Mesodermal cell (in vitro differentiated cells): ENCODE measurements at regions not wholly inside any gene's neighbourhood (a gene's known extent, or its start where the extent isn't known, plus 50 kb on each side); places are given as distances from the start of the nearest gene placed in this dataset.

ENCODE experiments used
- H3K27ac ChIP-seq: 2 replicates; pipeline ENCODE4 v1.7.0; 2013; ENCODE audit warnings: mild to moderate bottlenecking, low read depth, low read length, moderate library complexity; ENCODE audit not compliant: severe bottlenecking
- H3K36me3 ChIP-seq: 2 replicates; pipeline ENCODE4 v1.7.1; 2013; ENCODE audit warnings: mild to moderate bottlenecking, low read length, moderate library complexity; ENCODE audit not compliant: control insufficient read depth, insufficient read depth
- H3K4me1 ChIP-seq: one replicate; pipeline ENCODE4 v1.7.1; 2013; ENCODE audit warnings: mild to moderate bottlenecking, low read length; ENCODE audit not compliant: insufficient read depth, control insufficient read depth, poor library complexity, severe bottlenecking
- H3K4me3 ChIP-seq: 2 replicates; pipeline ENCODE4 v1.7.0; 2013; ENCODE audit warnings: low read length, control low read depth, mild to moderate bottlenecking; ENCODE audit not compliant: insufficient read depth, poor library complexity, severe bottlenecking; ENCODE audit errors: extremely low read depth
- H3K9me3 ChIP-seq: 2 replicates; pipeline ENCODE4 v1.7.1; 2013; ENCODE audit warnings: mild to moderate bottlenecking, low read length, moderate library complexity; ENCODE audit not compliant: control insufficient read depth
- WGBS, 2 experiments: methylation state at CpG; one replicate each; pipeline ENCODE4 v1.1.5; 2013; ENCODE audit warnings: missing lambda C conversion rate in 2 of 2; ENCODE audit not compliant: insufficient coverage in 2 of 2; 5-methylcytosine and 5-hydroxymethylcytosine counted together

DNA sequence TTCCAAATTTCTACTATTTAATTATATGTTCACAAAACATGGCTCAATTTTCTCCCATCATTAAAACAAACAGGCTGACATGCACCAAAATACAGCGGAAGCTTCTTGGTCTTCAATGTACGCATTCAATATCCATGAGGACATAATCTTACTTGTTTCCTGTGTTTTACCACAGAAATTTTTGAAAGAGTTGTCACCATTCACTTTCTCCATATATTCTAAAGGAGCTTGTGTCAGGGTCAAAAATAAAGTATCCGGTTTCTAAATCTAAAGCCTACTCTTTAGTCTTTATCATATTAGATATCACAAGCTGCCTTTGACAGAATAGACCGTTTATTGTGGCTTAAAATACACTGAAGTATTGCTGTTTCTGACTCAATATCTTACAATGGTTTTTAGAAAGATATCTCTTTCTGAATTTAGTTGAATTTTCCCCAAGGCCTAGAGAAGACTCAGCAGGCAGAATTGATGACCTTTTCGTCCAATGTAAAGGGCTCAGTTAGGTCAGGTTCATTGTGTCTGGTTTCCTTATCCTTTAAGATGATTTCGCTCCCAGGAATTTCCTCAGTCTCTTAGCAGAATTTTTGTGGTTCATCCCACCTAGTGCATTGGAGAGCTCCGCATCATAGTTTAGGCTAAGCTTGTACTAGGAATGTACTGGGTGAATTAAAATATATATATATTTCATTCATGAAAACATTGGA lies 717.2 kb downstream of the NCAM2 start:
- H3K27ac ChIP-seq, result peak overlapping the region; percentile 63
- H3K9me3 ChIP-seq, result no peaks in the 10 kb centered on the region
- peaks cover 18% of the 10 kb centered on the region for H3K4me1 ChIP-seq
- WGBS, 2 experiments, result 71 to 93% methylated on average over 1 to 4 of the region's 7 CpGs
- H3K36me3 ChIP-seq, result no peaks in the 10 kb centered on the region
- no peak overlapping the region for H3K4me3 ChIP-seq

DNA sequence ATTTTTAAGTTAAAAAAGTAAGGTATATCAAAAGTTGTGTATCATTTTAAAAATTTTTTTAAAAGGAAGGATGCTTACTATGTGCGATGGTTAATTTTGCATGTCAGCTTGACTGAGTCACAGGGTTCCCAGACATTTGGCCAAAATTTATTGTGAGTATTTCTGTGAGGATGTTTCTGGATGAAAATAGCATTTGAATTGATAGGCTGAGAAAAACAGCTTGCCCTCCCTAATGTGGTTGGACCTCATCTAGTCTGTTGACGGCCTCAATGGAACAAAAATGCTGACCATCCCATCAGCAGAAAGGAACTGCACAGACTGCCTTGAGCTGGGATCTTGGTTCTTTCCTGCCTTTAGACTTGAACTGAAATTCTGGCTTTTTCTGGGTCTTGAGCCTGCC lies 724.5 kb downstream of the NCAM2 start:
- H3K4me3 ChIP-seq, result no peak overlapping the region
- H3K36me3 ChIP-seq, result no peaks in the 10 kb centered on the region
- no peaks in the 10 kb centered on the region for H3K9me3 ChIP-seq
- H3K4me1 ChIP-seq, result no peaks in the 10 kb centered on the region
- no peak overlapping the region for H3K27ac ChIP-seq
- WGBS, 2 experiments, result 89 to 95% methylated on average over 2 of the region's 2 CpGs

DNA sequence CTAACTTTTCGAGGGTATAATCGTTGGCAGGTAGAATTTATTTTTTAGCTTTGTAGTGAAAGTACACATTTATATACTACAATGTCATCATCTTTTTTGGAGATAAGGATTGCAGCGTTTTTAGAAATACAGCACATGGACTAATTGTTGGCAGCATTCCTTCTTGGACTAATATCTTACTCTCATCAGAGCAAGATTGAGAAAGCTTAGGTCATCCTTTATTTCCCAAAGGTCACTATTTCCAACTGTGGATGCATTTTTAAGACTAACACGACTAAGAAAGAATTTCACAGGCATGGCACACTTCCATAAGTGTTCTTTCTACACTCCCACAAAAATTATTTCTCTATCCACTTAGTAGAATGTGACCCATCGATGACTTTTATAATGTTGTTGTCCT lies 732.3 kb downstream of the NCAM2 start:
- Histone ChIP-seq H3K27ac (no peak overlapping the region), H3K9me3 (no peaks in the 10 kb centered on the region), H3K4me3 (no peak overlapping the region), H3K36me3 (no peaks in the 10 kb centered on the region), H3K4me1 (no peaks in the 10 kb centered on the region)
- WGBS, 2 experiments, result 75 to 100% methylated on average over 1 of the region's 5 CpGs

DNA sequence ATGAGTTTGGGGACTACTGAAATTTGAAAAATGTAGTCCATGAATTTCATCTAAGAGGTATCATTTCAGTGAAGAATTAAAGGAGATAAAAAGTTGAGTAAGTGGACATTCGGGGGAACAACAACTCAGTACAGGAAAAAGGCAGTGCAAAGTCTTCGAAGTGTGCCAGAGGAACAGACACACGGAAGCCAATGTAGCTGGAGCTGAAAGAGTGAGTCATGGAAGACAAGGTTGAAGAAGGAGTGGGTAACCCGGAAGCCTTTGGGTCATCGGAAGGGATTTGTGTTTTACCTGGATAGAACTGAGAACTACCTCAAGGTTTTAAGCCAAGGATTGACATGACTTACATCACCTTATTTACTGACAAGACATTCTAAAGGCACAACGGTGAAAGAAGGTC lies 733.4 kb downstream of the NCAM2 start:
- Histone ChIP-seq H3K9me3 (no peaks in the 10 kb centered on the region), H3K36me3 (no peaks in the 10 kb centered on the region), H3K4me3 (no peak overlapping the region), H3K4me1 (no peaks in the 10 kb centered on the region), H3K27ac (no peak overlapping the region)
- 91 to 93% methylated on average over 5 to 6 of the region's 6 CpGs for WGBS, 2 experiments

DNA sequence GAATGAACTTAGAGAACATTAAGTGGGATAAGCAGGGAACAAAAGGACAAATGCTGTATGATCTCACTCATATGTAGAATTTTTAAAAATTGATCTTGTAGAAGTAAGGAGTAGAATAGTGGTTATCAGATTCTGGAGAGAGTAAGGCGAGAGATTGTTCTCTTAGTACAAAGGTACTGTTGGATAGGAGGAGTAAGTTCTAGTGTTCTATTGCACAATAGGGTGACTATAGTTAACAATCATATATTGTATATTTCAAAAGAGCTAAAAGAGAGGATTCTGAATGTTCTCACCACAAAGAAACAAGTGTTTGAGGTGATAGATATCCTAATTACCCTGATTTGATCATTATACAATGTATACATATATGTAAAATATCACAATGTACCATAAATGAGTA lies 735.9 kb downstream of the NCAM2 start:
- no peak overlapping the region for H3K4me3 ChIP-seq
- no peaks in the 10 kb centered on the region for H3K36me3 ChIP-seq
- H3K4me1 ChIP-seq, result no peaks in the 10 kb centered on the region
- WGBS, 2 experiments, result no CpG with 5 or more reads among the region's 1 CpG
- H3K9me3 ChIP-seq, result no peaks in the 10 kb centered on the region
- H3K27ac ChIP-seq, result no peak overlapping the region

DNA sequence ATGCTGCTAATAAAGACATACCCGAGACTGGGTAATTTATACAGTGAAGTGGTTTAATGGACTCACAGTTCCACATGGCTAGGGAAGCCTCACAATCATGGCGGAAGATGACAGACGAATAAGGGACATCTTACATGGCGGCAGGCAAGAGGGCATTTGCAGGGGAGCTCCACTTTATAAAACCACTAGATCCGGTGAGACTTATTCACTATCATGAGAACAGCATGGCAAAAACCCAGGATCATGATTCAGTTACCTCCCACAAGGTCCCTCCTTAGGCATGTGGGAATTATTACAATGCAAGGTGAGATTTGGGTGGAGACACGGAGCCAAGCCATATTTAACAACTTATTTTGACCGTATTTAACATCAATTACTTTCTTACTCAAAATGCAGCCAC lies 739.0 kb downstream of the NCAM2 start:
- 72 to 80% methylated on average over 4 of the region's 7 CpGs for WGBS, 2 experiments

DNA sequence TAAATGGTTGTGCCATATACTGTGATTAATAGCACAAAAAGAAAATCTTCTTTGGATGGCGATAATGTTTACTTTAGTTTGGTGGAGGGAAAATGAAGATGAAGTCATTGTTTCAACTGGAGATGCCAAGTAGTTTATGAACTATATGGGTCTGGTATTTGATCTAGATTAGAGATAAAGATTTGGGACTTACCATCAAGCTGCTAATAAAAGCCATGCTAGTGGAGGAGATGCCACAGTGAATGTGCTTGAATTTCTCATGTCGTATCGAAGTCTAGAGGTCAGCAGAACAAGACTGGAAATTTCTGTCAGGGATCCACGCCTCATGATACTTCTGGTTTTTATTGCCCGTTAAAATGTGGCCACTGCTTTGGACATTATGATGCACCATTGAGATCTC lies 742.0 kb downstream of the NCAM2 start:
- no peak overlapping the region for H3K27ac ChIP-seq
- no peak overlapping the region for H3K4me3 ChIP-seq
- H3K4me1 ChIP-seq, result no peaks in the 10 kb centered on the region
- H3K36me3 ChIP-seq, result no peaks in the 10 kb centered on the region
- WGBS, 2 experiments, result 78 to 100% methylated on average over 2 to 5 of the region's 5 CpGs
- H3K9me3 ChIP-seq, result no peaks in the 10 kb centered on the region

More for the DNA sequence above, 739.0 kb downstream of the NCAM2 start:
- H3K27ac ChIP-seq, result no peak overlapping the region
- no peaks in the 10 kb centered on the region for H3K36me3 ChIP-seq
- H3K4me3 ChIP-seq, result no peak overlapping the region
- no peaks in the 10 kb centered on the region for H3K9me3 ChIP-seq
- H3K4me1 ChIP-seq, result no peaks in the 10 kb centered on the region

DNA sequence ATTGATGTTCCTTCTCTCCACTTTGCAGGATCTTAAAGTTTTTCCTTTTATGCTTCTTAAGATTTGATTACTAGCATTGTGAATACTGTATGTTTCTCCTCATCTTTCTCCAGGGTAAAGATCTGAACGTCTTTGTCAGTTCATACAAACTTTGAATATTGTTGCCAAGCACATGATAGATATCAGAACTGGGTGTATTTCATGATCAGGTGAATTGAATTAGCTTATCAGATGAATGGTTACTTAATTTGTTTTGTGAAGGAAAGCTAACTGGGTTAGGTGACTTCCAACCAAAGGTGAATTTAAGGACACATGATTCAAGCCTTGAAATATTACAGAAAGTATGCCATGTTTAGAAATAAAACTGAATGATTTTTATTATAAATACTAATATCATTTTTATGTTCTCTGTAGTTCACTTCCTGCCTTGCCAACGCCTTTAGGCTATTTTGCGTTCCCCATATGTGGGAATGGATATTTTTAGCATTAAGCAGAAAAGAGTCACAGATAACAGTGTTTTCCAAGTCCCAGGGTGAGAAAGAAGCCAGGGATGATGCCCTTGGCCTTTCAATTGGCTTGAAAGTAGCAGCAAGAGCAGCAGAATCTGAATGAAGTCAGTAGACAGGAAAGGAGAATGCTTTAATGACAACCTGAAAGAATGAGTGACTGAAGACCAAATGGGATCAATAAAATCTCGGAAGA lies 752.1 kb downstream of the NCAM2 start:
- H3K4me1 ChIP-seq, result no peaks in the 10 kb centered on the region
- H3K36me3 ChIP-seq, result no peaks in the 10 kb centered on the region
- no peak overlapping the region for H3K4me3 ChIP-seq
- H3K9me3 ChIP-seq, result no peaks in the 10 kb centered on the region
- WGBS, 2 experiments, result 67% methylated on average over 1 of the region's 4 CpGs; no CpG with 5 or more reads in 1 of the 2 experiments
- no peak overlapping the region for H3K27ac ChIP-seq

DNA sequence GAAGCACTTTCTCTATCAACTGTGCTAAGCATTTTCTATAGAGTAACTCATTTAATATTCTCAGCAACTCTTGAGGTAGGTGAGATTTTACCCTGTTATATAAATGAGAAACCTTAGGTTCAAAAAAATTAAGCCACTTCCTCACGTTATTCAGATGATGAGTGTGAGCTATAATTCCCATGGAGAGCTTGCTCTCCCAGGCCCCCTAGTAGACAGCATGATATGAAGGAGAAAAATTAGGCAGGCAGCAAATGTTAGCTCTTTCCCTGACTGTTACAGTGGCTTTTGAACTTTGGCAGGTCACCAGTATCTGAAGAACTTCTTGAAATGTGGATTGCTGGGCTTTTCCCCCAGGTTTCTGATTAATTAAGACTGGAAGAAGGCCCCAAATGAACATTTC lies 753.1 kb downstream of the NCAM2 start:
- Histone ChIP-seq H3K4me1 (no peaks in the 10 kb centered on the region), H3K4me3 (no peak overlapping the region), H3K27ac (no peak overlapping the region), H3K9me3 (no peaks in the 10 kb centered on the region), H3K36me3 (no peaks in the 10 kb centered on the region)
- WGBS, 2 experiments, result no CpG with 5 or more reads among the region's 1 CpG

DNA sequence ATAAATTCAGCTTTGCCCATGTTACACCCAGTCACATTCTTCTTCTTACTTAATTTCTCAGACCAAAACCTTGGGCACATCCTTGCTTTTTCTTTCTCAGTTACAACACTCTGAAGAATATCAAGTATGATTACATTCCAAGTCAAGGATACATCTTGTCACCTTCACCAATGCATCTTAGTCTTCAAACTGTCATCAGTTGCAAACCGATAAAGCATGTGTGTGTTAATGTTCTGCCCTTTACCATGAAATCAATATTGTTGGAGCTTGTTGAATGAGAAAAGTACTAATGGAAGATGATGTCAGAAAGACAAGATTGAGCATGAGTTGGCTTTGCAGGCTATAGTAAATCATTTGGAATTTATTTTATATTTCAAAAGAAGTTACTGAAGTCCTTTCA lies 764.6 kb downstream of the NCAM2 start:
- WGBS, 2 experiments, result no CpG with 5 or more reads among the region's 1 CpG
- Histone ChIP-seq H3K9me3 (no peaks in the 10 kb centered on the region), H3K4me3 (no peak overlapping the region), H3K4me1 (no peaks in the 10 kb centered on the region), H3K36me3 (no peaks in the 10 kb centered on the region), H3K27ac (no peak overlapping the region)

DNA sequence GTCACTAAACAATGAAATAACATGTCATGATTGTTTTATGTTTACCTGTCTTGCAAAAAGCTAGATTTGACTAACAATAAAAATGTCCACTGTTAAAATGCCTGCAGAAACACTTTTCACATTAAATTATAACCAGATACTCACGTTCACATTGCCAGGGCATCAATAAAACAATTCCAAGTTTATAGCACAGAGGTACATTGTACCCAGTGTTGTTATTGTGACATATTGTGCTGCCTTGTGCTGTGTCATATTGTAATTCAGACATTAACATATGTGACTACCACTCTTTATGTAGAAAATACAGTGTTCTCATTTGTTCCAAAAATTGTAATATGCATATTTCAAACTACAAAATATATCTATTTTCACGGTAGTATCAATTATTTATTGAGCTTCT lies 766.1 kb downstream of the NCAM2 start:
- WGBS, 2 experiments, result no CpG with 5 or more reads among the region's 2 CpGs

More for the DNA sequence above, 766.1 kb downstream of the NCAM2 start:
- Histone ChIP-seq H3K36me3 (no peaks in the 10 kb centered on the region), H3K4me1 (no peaks in the 10 kb centered on the region), H3K4me3 (no peak overlapping the region), H3K9me3 (no peaks in the 10 kb centered on the region), H3K27ac (no peak overlapping the region)
